GM21367 (cell line): ENCODE measurements at regions not wholly inside any gene's neighbourhood (a gene's known extent, or its start where the extent isn't known, plus 50 kb on each side); places are given as distances from the start of the nearest gene placed in this dataset.
"Not testable (repeated sequence)": the region's sequence is repeated elsewhere in the genome, so short reads cannot be mapped to it uniquely, and the experiment has no call there.

Experiments used
- ATAC-seq: cut with Tn5 transposase; IDR thresholded peaks from one replicate; pipeline ENCODE4 v1.9.1; 2021; ENCODE audit not compliant: unreplicated experiment

DNA sequence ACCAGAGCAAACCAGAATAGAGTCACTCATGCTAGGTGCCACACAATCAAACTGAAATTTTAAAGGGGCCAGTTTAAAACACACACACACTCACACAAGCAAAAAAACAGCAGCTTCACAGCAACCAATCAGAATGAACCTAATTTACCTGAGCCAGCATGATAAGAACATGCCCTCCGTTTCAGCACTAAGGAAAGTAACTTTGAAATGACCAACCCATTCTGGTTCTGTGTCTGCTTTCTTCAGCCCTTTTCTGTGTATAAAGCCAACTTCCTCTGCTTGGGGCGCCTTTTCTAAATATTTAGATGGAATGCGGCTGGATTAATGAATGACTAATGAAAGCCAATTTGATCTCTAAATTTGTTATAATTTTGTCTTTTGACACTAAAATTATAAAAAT, 629.1 kb downstream of the ZEB2 start:
- no peak for ATAC-seq

- ATAC-seq, result no peak
Observed at GRCh38 chr2:143889216-143889615, 630.7 kb downstream of the ZEB2 start.

DNA sequence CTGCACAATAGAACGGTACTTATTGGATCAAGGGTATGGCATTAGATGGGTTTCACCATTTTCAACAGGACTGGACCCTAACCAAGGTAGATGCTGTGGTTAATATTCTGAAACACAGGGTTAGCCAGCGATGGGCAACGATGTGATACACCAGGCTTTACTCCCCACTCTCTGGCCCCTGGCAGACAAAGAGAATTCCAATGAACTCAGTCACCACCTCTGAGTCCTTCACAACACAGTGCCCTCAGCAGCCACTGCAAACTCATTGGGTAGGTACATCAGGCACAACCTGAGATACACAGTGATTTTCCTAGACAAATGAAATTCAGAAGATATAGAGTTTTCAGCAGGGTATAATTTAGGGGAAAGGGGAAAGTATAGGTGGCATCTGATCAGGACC, 634.5 kb downstream of the ZEB2 start:
- ATAC-seq, result no peak

- ATAC-seq, result no peak
Observed at GRCh38 chr2:143881246-143881645, 638.7 kb downstream of the ZEB2 start.

DNA sequence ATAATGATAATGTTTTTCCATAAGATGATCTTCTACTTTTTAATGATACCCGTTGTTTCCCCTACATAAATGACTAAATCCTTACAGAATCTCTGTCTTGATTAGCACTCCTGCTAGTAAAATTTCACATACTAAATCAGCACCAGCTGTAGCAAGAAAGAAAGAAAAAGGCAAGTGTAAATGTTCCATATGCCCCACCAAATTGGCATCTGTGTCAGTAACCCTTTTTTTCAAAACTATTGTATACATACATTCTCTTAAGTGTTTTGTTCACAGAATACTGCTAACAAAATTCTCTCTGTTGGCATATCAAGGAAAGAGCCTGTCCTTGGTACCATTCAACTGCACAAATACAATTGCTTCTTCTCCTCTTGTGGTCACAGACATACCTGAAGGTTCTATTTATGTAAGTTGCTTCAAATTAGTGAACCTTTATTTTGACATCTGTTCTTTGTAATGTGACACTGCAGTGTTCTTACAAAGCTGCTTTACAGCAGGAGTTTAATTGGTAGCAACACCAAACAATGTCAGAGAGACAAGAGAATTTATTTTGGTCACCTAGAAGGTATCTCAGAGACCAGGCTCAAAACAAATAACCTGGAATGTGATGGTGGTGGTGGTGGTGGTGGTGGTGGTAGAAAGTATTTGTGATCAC, 641.9 kb downstream of the ZEB2 start:
- no peak for ATAC-seq

DNA sequence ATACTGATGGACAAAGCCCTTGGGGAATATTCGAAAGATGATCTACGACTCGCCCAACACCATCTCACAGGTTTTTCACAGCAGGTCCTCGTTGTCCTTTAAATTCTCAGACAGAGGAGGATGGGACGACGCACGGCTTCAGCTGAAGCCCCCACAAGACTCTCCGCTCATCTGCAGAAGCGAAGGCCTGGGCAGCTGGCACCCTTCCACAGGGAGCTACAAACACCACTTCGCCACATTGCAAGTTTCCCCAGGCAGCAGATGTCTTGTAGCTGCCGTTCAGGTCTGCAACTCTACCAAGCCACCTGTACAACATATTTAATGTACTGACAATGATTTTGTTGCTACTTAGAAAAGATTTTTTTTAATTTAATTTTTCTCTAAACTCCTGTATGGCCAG, 642.9 kb downstream of the ZEB2 start:
- no peak for ATAC-seq

GRCh38 chr2:143875295-143876233, 644.4 kb downstream of the ZEB2 start:
- peak; percentile 65 for ATAC-seq

DNA sequence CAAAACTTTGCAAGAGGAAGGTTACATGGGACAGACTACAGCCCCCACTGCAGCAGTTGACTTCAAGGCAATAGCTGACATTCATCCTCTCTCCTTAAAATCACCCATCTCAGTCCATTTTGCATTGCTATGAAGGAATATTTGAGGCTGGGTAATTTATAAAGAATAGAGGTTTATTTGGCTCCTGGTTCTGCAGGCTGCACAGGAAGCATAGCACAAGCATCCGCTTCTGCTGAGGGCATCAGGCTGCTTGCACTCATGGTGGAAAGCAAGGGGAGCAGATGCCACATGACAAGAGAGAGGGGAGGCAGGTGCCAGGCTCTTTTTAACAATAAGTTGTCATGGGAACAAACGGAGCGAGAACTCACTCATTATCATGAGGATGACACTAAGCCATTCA, 646.0 kb downstream of the ZEB2 start:
- ATAC-seq, result no peak

DNA sequence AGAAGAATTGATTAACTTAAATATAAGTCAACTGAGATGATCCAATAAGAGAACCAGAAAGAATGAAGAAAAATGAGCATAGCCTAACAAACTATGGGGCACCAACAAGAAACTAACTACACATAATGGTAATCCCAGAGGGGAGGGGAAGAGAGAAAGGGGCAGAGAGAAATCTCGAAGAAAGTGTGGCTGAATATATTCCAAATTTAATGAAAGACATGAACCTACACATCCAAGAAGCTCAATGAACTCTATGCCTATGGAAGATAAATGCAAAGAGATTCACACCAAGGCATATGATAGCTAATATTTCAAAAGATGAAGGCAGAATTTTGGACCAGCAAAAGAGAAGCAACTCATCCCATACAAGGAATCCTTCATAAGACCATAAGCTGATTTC, 649.2 kb downstream of the ZEB2 start:
- no peak for ATAC-seq

DNA sequence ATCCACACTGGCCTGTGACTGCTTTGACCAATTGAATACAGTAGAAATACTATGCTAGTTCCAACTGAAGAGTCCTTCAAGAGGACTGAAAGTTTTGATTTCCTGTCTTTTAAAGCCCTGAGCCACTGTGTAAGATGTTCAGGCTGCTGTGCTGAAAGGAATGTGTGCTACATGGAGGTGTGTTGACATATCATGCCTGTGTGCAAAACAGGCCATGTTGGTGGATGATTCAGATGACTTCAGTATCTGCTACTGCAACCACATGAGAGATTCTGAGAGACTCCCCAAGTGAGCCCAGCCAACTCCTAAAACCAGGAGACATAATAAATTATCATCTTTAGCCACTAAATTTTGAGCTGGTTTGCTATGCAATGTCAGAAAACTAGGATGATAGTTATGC, 662.9 kb downstream of the ZEB2 start:
- no peak for ATAC-seq

GRCh38 chr2:143852759-143853158, 667.2 kb downstream of the ZEB2 start:
- no peak for ATAC-seq

DNA sequence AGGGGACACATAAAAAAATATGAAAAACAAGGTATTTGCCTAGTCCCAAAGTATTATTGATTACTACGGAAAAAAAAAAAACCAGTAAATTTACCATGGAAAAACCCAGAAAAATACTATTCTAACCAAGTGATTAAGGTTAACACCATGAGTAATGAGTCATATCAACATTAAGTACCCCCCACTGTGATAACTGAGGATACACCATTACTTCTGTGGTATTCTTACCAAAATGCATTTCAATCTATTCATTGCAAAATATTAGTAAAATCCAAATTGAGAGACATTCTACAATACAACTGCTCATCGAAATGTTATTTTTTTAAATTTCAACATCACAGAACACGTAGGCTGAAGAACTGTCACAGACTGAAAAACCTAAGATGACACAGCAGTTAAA, 669.8 kb downstream of the ZEB2 start:
- no peak for ATAC-seq

GRCh38 chr2:143847257-143847656, 672.7 kb downstream of the ZEB2 start:
- ATAC-seq, result no peak

GRCh38 chr2:143844986-143845385, 674.9 kb downstream of the ZEB2 start:
- ATAC-seq, result no peak

- ATAC-seq, result no peak
Observed at GRCh38 chr2:143843686-143844085, 676.2 kb downstream of the ZEB2 start.

GRCh38 chr2:143842836-143843235, 677.1 kb downstream of the ZEB2 start:
- no peak for ATAC-seq

DNA sequence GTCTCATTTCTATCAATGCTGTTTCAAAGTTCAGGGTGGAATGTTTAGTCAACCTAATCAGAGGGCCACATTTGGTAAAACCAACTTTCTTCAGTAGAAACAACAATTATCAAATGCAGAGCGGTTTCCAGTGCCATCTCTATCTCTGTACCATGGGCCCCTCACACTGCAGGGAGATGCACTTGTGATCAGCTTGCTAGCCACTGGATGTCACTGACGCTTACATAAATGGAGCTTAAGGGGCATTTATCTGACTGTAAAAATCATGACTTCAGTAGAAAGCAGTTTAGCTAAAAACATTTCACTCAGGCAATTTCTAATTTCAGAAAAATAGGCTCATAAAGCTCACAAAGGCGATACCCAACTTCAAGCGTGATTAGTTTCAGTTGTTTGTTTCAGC, 678.0 kb downstream of the ZEB2 start:
- ATAC-seq, result no peak

- no peak for ATAC-seq
Observed at GRCh38 chr2:143840601-143841000, 679.3 kb downstream of the ZEB2 start.

- no peak for ATAC-seq
Observed at GRCh38 chr2:143840194-143840593, 679.7 kb downstream of the ZEB2 start.

DNA sequence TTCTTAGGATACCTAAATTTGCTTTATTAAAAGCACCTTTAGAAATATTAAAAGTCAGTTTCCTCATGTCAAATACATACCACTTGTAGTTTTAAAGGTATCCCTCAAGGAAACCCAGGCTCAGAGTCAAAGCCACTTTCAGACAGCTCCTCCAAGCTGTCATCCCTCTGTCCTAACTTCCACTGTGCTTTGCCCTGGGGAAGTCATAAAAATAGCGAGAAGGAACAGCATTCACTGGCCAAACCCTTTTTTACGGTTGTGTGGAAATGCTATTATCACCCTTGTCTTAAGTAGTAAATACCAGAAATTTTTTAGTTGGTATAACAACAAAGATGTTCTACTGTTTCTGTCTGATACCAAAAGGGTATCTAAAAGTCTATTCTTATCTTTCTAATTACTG, 680.5 kb downstream of the ZEB2 start:
- no peak for ATAC-seq

DNA sequence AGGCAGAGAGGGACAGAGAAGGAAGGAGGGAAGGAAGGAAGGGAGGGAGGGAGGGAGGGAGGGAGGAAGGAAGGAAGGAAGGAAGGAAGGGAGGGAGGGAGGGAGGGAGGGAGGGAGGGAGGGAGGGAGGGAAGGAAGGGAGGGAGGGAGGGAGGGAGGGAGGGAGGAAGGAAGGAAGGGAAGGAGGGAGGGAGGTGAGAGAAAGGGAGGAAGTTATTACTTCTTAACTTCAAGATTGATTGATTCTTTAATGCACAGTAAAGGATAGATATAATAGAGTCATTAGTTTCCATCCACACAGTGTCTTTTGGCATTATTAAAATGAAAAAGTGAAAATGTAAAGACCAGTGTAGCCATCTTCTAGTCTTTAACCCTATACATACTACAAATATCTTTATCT, 682.9 kb downstream of the ZEB2 start:
- not testable (repeated sequence) for ATAC-seq

- ATAC-seq, result no peak
Observed at GRCh38 chr2:143835481-143835880, 684.4 kb downstream of the ZEB2 start.
